Stimulated activated CD8-positive, alpha-beta memory T cell treated with anti-CD3 and anti-CD28 coated beads, Interleukin-7, amount 100 ng/mL, for 4 hours (primary cell): ENCODE measurements at regions not wholly inside any gene's neighbourhood (a gene's known extent, or its start where the extent isn't known, plus 50 kb on each side); places are given as distances from the start of the nearest gene placed in this dataset.
"Not testable (repeated sequence)": the region's sequence is repeated elsewhere in the genome, so short reads cannot be mapped to it uniquely, and the experiment has no call there.

Experiments
- DNase-seq, 2 donors: peaks; one replicate each; pipeline ENCODE4 v3.0.0-alpha.2; 2020; ENCODE audit warnings: low read depth in 2 of 2

- no peak for DNase-seq
Observed at GRCh38 chr6:37078814-37079213, 73.4 kb downstream of the FGD2 start.

- no peak for DNase-seq
Observed at GRCh38 chr6:37081042-37081607, 75.7 kb downstream of the FGD2 start.

DNA sequence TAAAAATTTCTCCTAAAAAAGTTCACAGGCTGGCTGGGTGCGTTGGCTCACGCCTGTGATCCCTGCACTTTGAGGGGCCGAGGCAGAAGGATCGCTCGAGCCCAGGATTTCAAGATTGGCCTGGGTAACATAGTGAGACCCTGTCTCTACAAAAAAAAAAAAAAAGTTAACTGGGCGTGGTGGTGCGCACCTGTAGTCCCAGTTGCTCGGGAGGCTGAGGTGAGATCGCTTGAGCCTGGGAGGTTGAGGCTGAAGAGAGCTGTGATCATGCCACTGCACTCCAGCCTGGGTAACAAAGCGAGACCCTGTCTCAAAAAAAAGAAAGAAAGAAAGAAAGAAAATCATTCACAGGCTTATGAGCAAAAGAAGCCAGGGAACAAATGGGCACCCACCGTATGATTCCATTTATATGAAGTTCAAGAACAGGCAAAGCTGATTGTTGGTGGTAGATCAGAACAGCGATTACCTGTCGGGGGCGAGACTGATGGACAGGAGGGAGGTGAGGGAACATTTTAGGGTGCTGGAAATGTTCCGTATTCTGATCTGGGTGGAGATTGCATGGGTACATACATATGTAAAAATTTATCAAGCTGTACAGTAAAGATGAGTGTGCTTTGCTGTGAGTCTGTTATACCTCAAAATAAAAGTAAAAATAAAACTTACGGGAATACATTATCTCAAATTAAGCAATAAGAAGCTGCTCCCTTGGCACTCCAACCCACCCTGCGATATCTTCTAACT lies 77.1 kb downstream of the FGD2 start:
- no peak for DNase-seq

- no peak for DNase-seq
Observed at GRCh38 chr6:37083243-37084138, 78.0 kb downstream of the FGD2 start.

DNA sequence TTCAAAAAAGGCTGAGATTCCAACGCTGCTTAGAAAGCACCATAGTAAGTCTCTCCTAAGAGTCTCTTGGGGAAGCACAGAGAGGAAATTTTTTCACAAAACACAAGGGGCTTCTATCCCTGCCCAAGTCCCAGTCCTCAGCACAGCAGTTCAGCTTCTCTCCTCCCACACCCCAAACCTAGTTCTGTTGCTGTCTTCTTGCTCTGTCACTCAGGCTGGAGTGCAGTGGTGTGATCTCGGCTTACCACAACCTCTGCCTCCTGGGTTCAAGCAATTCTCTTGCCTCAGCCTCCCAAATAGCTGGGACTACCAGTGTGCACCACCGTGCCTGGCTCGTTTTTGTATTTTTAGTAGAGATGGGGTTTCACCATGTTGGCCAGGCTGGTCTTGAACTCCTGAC lies 79.2 kb downstream of the FGD2 start:
- not testable (repeated sequence) for DNase-seq

DNA sequence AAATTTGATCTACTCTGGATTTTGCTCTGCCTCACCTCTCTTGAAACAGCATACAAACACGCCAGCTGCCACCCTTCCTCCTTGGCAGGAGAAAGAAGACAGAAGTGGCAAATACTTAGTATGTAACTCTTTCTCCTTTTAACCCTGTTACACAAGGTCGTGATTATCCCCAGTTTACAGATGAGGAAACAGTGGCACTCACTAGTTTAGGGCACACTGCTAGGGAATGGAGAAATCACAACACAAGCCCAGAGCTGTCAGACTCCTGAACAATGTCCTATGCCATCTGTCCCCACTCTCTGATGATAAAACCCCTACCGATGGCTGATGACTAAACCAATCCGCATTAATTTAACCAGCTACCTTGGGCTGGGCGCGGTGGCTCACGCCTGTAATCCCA lies 79.7 kb downstream of the FGD2 start:
- no peak for DNase-seq

DNA sequence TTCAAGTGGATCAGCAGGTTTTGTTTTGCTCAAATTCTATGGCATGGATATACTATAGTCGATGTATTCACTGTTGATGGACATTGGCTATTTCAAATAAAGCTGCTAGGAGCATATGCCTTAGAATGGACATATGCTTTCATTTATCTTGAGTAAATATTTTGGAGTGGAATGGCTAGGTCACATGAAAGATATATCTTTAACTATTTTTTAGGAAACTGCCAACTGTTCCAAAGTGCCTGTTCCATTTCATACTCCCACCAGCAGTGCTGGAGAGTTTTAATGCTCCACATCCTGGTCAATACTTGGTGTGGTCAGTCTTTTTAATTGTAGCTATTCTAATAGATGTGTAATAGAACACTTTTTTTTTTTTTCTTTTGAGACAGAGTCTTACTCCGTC lies 81.1 kb upstream of the PIM1 start:
- no peak for DNase-seq

DNA sequence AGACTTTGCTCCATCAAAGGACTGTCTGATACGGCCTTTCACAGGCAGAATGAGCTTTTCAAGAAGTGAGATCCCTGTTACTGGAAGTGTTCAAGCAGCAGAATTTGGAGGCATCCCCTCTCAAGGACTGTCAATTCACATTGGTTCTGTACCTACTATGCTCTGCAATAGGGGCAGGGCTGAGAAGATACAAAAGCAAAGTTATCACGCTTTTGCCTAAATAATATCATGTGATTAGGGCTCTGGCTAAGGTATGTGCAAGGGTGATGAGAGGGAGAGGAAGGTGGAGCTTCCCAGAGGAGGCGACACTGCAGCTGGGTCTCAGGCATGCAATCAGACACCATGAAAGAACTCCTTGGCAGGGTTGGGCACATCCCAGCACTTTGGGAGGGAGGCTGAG lies 80.2 kb upstream of the PIM1 start:
- no peak for DNase-seq

GRCh38 chr6:37091104-37091503 lies 78.8 kb upstream of the PIM1 start:
- not testable (repeated sequence) for DNase-seq

DNA sequence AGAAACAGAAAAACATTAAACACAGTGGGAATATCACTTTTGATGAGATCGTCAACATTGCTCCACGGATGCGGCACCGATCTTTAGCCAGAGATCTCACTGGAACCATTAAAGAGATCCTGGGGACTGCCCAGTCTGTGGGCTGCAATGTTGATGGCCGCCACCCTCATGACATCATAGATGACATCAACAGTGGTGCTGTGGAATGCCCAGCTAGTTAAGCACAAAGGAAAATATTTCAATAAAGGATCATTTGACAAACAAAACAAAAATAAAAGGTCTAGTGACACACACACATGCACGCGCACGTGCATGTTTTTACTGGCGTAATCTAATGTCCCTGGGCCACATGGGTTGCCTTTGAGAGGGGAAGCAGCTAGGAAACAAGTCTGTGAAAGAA lies 78.4 kb upstream of the PIM1 start:
- not testable (repeated sequence) for DNase-seq

DNA sequence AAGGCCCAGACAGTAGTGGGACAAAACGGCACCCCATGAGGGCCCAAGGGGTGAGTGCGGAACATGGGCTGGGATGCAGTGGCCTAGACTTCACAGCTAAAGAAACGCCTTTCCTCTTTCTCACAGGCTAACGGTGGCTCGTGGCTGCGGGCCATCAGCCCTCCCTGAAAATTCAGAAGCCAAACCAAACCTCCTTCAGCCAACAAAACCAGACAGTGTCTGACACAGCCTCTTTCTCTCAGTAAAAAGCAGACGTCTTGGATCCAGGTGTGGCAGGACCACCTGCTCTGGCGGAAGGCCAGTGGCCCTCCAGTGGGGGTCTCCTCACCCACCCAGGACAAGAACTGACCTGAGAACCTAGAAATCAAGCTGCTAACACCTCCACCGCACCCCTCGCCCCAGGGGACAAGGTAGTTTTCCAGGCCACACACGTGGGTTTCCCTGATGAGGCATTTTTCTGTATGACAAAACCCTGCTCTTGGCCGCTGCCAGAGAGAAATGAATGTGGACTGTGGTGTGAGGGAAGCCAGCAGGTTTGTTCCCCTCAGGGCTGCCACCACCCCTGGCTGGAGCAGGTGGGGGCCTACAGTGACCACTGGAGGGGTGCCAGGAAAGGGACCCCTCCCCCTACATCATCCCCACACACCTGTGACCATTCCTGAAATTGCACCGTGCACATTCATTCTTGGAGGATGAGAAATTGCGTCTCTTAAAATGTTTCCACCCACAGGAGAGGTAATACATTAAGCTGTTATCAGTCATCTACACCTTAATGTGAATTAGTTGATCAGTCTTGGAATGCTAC lies 76.8 kb upstream of the PIM1 start:
- DNase-seq: no peak

- no peak for DNase-seq
Observed at GRCh38 chr6:37093728-37094069, 76.3 kb upstream of the PIM1 start.

DNA sequence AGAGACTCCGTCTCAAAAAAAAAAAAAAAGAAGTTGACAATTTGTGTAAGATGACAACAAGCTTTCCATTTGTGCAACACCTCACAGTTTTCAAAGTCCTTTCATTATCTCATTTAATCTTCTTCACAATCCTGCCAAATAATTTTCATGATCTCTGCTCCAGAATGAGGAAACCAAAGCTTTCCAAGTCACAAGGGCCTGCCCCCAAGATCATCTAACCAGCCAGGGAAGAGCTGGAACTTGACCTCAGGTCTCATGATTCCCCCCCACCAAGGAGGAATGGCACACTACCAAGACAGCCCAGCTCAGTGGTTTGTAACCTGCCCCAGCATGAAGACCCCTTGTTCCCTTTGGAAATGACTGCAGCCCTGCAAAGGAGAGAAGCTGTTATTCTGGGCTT lies 74.0 kb upstream of the PIM1 start:
- DNase-seq: no peak

GRCh38 chr6:37097335-37097734 lies 72.6 kb upstream of the PIM1 start:
- no peak for DNase-seq

- DNase-seq: no peak
Observed at GRCh38 chr6:37099442-37099841, 70.5 kb upstream of the PIM1 start.

- no peak for DNase-seq
Observed at GRCh38 chr6:37100745-37101144, 69.2 kb upstream of the PIM1 start.

DNA sequence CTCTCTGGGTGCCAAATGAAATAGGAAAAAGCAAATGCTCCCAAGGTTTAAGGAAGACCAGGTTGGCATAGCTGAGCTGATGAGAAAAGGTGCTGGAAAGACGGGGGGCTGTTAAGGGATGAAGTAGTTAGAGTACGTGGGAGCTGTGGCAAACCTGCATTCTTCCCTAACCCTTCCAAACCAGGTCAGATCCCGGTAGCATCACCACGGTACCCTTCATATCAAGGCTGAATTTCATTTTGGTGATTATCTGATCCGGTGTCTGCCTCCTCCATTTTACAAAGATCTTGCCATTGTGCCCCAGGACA lies 68.0 kb upstream of the PIM1 start:
- no peak for DNase-seq

DNA sequence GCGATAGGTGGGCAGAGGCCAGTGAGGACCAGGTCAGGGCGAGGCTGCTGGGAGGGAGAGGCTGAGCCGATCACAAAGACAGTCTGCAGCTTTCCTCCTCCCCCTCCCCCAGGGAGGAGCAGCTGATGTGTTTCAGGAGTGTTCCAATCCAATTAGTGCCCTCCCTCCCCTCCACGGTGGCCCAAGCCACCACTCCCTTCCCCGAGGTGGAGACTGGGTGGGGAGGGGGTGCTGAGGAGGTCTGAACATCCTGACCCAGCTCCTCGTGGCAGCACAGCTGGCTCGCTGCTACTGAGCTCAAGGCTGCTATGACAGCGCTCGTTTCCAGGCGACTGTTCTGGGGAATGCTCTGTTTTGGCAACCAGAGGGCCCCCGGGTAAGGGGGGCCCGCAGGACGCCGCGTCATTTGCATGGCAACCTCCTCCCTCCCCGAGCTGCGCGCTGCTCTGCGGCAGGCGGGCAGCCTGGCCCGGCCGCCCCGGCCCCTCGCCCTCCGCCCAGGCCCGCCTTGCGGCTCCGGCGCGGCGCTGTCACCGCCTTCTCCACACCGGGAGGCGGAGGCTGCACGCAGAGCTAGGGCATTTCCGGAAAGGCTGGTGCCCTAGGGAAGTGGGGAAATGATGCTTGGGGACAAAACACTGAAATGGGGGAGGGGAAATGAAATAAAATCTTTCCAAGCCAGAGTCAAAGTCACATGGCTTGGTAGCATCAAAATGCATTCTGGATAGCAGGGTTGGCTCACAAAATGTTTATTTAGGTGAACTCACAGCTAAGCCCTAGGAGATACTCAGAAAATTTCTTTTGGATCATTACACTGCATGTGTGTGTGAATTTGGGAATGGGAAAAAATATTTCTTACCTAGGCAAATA lies 67.4 kb upstream of the PIM1 start:
- peak; percentile 22 to 52 for DNase-seq

- no peak for DNase-seq
Observed at GRCh38 chr6:37103169-37104039, 66.5 kb upstream of the PIM1 start.

DNA sequence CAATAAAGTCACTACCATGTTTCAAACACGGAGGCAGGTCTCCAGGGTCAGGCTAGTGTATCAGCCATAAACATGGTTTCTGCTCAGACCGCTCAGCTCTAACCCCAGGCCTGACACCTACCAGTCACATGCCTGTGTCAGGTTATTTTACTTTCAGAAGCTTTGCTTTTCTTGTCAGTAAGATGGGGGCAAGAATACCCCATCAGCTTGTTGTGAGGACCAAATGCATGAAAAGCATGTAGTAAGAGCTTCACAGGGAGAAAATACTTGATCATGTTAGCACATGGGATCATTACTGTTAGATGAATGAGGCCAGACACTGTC lies 65.2 kb upstream of the PIM1 start:
- no peak for DNase-seq
